ENCODE measurements at regions not wholly inside any gene's neighbourhood (a gene's known extent, or its start where the extent isn't known, plus 50 kb on each side); places are given as distances from the start of the nearest gene placed in this dataset.
"Not testable (repeated sequence)": the region's sequence is repeated elsewhere in the genome, so short reads cannot be mapped to it uniquely, and the experiment has no call there.

- Mint-ChIP-seq H3K27me3 (ENCODE audit: low read depth) (no peaks in the 10 kb centered on the region), H3K27ac (no peak overlapping the region), H3K9me3 (peaks cover 25% of the 10 kb centered on the region), H3K4me3 (no peak overlapping the region), H3K4me1 (peaks cover 32% of the 10 kb centered on the region), H3K36me3 (peaks cover 10% of the 10 kb centered on the region)
- no peak for TF ChIP-seq CTCF (IDR thresholded peaks at IDR 0.05; ENCODE audit: unreplicated experiment)
- DNase-seq (ENCODE audit: low spot score in 2 of 2, unreplicated experiment in 2 of 2) = no peak
These were observed 164.4 kb upstream of the ATP2B1 start for GRCh38 chr12:89872922-89873630.

DNA sequence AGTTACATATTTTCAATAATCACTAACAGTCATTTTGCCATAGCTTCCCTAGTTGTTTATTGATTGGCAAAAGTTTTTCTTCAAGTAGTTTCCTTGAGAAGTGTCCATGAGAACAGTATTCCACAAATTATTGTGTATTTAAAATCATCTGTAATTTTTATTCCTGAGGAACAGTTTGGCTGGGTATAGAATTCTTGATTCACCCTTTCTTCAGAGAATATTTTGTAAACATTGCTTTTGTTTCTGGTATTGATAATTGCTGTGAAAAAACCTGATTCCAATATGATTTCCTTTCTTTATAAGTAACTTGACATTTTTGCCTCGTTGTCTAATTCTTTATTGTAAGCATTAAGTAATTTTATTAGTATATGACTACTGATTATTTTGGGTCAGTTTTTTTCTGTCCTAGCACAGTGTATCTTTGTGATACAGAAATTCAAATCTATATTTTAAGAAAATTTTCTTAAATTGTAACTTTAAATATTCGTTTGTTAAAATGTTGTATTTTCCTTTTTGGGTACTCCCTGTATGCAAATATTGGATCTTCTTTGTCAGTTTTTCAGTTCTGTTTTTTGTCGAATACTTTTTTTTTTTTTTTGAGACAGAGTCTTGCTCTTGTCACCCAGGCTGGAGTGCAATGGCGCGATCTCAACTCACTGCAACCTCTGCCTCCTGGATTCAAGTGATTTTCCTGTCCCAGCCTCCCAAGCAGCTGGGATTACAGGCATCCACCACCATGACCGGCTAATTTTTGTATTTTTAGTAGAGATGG, 162.0 kb upstream of the ATP2B1 start:
- no peak overlapping the region for H3K27ac Mint-ChIP-seq
- H3K27me3 Mint-ChIP-seq (ENCODE audit: low read depth) = no peaks in the 10 kb centered on the region
- H3K36me3 Mint-ChIP-seq = peaks cover 10% of the 10 kb centered on the region
- TF ChIP-seq CTCF (IDR thresholded peaks at IDR 0.05; ENCODE audit: unreplicated experiment) = no peak
- peaks cover 26% of the 10 kb centered on the region for H3K9me3 Mint-ChIP-seq
- DNase-seq (ENCODE audit: low spot score in 2 of 2, unreplicated experiment in 2 of 2) = no peak
- peaks cover 15% of the 10 kb centered on the region for H3K4me1 Mint-ChIP-seq
- H3K4me3 Mint-ChIP-seq = no peak overlapping the region

DNA sequence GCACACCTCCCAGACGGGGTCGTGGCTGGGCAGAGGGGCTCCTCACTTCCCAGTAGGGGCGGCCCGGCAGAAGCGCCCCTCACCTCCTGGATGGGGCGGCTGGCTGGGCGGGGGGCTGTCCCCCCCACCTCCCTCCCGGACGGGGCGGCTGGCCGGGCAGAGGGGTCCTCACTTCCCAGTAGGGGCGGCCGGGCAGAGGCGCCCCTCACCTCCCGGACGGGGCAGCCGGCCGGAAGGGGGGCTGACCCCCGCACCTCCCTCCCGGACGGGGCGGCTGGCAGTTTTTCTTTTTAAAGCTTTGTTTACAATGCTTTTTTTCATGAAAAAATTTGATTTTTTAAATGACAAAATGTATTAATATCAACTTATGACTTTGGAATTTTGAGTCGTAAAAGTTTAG, 159.0 kb upstream of the ATP2B1 start:
- not testable (repeated sequence) for H3K27me3 Mint-ChIP-seq (ENCODE audit: low read depth); H3K27ac Mint-ChIP-seq; DNase-seq (ENCODE audit: low spot score in 2 of 2, unreplicated experiment in 2 of 2); H3K4me3 Mint-ChIP-seq
- Mint-ChIP-seq H3K36me3 (peaks cover 10% of the 10 kb centered on the region), H3K4me1 (peaks cover 11% of the 10 kb centered on the region), H3K9me3 (peaks cover 32% of the 10 kb centered on the region)

GRCh38 chr12:89864411-89864810, 155.8 kb upstream of the ATP2B1 start:
- no peak for DNase-seq (ENCODE audit: low spot score in 2 of 2, unreplicated experiment in 2 of 2)
- Mint-ChIP-seq H3K9me3 (peaks cover 9% of the 10 kb centered on the region), H3K27ac (no peak overlapping the region), H3K27me3 (ENCODE audit: low read depth) (no peaks in the 10 kb centered on the region), H3K4me1 (peaks cover 11% of the 10 kb centered on the region), H3K36me3 (peaks cover under 1% of the 10 kb centered on the region), H3K4me3 (no peak overlapping the region)
- TF ChIP-seq CTCF (IDR thresholded peaks at IDR 0.05; ENCODE audit: unreplicated experiment) = no peak

- Mint-ChIP-seq H3K4me1 (peaks cover 11% of the 10 kb centered on the region), H3K27me3 (ENCODE audit: low read depth) (no peaks in the 10 kb centered on the region), H3K4me3 (no peak overlapping the region), H3K36me3 (no peaks in the 10 kb centered on the region), H3K9me3 (peaks cover 8% of the 10 kb centered on the region), H3K27ac (no peak overlapping the region)
- TF ChIP-seq CTCF (IDR thresholded peaks at IDR 0.05; ENCODE audit: unreplicated experiment) = no peak
- no peak for DNase-seq (ENCODE audit: low spot score in 2 of 2, unreplicated experiment in 2 of 2)
These were observed 155.3 kb upstream of the ATP2B1 start for GRCh38 chr12:89863968-89864367.

GRCh38 chr12:89863493-89863938, 154.9 kb upstream of the ATP2B1 start:
- Mint-ChIP-seq H3K36me3 (no peaks in the 10 kb centered on the region), H3K4me1 (peaks cover 11% of the 10 kb centered on the region), H3K27me3 (ENCODE audit: low read depth) (no peaks in the 10 kb centered on the region), H3K9me3 (peaks cover 8% of the 10 kb centered on the region), H3K4me3 (no peak overlapping the region), H3K27ac (peak overlapping the region; percentile 17)
- DNase-seq (ENCODE audit: low spot score in 2 of 2, unreplicated experiment in 2 of 2) = no peak
- TF ChIP-seq CTCF (IDR thresholded peaks at IDR 0.05; ENCODE audit: unreplicated experiment) = no peak

All from mesothelial cell of epicardium (in vitro differentiated cells).